Hematopoietic multipotent progenitor cell treated with erythropoietin and hydrocortisone succinate and interleukin-3 and kit ligand, for 4 days (in vitro differentiated cells): ENCODE measurements at regions not wholly inside any gene's neighbourhood (a gene's known extent, or its start where the extent isn't known, plus 50 kb on each side); places are given as distances from the start of the nearest gene placed in this dataset.
A peak's percentile ranks its signal among the peaks of the same experiment; 100 is the strongest.

Experiments used
- DNase-seq: peaks from one replicate; pipeline ENCODE4 v3.0.0-alpha.2; 2015

- no peak for DNase-seq
Measured at GRCh38 chr15:93614386-93615104, 525.5 kb upstream of the RGMA start.

- DNase-seq, result no peak
Measured at GRCh38 chr15:93613386-93613785, 524.4 kb upstream of the RGMA start.

DNA sequence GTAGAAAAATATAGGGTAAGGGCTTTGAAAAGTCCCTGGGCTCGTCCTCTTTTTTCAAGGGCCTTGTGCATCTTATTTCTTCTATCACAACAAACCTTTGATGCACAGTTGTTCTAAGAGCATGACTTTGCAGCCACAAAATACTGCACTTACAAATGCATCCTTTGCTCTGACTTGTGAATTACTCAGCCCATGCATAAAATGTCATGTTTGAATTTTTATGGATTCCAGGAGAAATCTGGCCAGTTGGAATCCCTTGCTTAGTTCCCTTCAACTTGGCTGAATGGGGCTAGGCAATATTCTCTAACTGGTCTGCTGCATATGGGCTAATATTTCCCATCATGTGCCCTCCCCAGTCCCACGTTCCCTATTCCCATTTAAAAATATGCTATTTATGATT, 523.9 kb upstream of the RGMA start:
- no peak for DNase-seq

- no peak for DNase-seq
Measured at GRCh38 chr15:93610944-93611343, 521.9 kb upstream of the RGMA start.

- DNase-seq, result no peak
Measured at GRCh38 chr15:93608643-93609148, 519.7 kb upstream of the RGMA start.

- DNase-seq, result no peak
Measured at GRCh38 chr15:93603550-93603949, 514.5 kb upstream of the RGMA start.

- DNase-seq, result no peak
Measured at GRCh38 chr15:93587059-93587521, 498.1 kb upstream of the RGMA start.

- DNase-seq, result no peak
Measured at GRCh38 chr15:93585012-93585411, 496.0 kb upstream of the RGMA start.

DNA sequence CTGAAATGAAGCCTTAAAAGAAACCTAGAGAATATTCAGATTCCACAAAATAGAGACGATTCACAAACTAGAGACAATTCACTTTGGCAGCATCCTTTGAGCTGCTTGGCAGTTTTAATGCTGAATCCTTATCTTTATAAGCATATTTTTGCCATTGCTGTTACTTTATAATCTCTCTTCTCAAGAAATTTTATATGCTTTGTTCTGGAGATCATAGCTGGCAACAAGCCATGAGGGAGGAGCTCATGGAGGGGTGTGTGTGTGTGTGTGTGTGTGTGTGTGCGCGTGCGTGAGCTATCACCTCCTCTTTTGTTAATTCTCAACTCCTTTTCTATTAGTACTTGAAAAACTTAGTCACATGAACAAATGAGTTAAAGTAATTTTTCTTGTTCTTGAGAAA, 495.0 kb upstream of the RGMA start:
- peak; percentile 15 for DNase-seq

DNA sequence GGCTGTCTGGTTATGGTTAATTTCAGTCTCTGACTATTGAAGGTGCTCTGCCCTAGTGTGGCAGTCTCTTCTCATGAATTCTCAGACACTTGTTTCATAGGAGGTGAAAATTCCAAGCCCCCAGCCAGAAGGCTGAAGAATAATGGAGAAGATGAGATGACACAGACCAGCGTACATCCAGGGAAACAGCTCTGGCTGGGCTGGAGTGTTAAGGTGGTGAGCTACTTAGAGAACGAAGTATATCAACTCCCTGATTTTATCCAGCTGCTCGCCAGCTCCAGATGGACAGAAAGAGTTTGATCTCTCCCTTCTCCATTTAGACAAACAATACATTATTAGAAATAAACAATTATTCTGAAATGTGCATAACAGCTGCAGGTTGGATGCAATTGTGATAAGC, 494.5 kb upstream of the RGMA start:
- DNase-seq, result no peak

- no peak for DNase-seq
Measured at GRCh38 chr15:93570527-93570926, 481.5 kb upstream of the RGMA start.

- no peak for DNase-seq
Measured at GRCh38 chr15:93566762-93567161, 477.8 kb upstream of the RGMA start.

DNA sequence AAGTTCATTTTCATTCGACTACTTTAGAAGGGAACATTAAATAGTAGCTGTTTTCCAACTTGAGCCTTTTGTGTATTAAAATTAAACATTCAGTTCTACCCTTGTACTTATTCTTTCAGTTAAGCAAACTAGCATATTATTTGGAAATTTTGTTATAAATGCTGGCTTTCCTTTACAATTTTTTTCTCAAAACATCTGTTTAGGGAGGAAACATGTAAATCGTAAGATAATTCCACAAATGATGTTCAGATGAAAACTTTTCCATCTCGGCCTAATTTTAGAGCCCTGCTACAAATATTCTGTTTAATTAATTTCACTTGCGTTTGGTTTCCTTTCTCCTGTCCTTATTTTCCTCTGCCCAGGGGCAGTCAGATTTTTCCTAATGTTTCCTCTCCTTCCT, 476.2 kb upstream of the RGMA start:
- DNase-seq, result no peak

DNA sequence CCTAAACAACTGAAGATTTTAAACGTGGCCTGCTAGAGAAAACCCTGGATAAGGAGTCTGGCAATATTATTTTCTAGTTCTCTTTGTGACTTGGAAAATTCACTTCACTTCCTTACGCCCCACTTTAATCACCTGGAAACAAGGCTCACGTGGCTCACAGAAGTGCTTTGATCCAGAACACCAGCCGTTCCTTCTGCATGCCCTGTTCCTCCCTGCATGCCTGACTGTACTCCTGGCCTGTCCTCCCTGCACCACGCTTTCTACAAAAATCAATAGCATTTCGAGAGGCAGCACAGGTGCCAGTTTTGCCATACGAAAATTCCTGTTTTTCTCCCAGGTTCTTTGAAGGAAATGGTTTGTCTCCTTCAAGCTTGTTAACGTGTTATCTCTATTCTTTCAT, 474.2 kb upstream of the RGMA start:
- DNase-seq, result no peak

DNA sequence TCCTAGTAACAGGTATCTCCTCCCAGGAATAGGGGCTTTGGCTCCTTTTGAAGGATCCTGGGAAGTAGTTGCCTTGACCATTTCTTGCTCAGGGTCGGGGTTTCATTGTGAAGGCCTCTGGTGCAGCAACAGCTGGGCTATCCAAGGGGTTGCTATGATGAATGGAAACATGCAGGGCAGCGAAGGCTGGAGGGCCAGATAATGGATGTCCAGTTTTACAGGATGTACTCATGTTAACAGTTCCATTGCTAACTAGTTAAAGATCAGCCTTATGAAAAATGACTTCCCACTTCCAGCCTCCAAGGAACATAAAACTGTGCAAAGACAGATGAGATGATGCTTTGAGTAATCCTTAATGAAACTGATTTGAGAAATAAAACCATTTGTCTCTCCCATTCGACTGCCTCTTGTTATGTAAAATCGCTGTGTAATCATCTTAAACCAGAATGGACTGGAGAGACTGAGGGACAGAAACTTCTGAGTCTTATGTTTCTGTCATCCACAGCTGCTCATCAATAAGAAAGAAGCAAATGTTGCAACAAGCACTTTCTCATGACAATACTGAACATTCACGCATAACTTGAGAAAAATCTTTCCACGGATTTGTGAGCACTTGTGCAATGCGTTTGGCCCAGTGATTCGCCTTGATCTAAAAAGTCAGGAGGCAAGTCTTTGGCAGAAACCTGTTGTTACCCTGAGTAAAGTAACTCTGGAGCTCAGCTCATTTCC, 473.5 kb upstream of the RGMA start:
- DNase-seq, result no peak

GRCh38 chr15:93557696-93558095, 468.7 kb upstream of the RGMA start:
- DNase-seq, result no peak

- no peak for DNase-seq
Measured at GRCh38 chr15:93553167-93553935, 464.3 kb upstream of the RGMA start.

DNA sequence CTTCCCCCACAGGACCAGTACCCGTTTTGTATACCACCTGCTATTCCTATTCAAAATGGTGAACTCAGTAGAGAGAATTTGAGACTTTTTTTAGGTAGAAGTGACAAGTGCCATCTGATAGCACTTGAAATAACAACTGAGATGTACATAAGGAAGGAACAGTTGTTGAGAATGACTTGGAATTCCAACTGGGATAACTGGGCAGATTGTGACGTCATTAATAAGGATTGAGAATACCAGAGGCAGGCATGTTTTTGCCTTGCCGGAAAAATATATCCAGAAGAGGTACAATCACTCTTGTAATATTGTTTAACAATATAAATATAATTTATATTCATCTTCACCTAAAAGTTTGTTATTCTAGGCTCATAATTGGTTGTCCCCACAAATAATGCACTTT, 454.1 kb upstream of the RGMA start:
- DNase-seq, result no peak

DNA sequence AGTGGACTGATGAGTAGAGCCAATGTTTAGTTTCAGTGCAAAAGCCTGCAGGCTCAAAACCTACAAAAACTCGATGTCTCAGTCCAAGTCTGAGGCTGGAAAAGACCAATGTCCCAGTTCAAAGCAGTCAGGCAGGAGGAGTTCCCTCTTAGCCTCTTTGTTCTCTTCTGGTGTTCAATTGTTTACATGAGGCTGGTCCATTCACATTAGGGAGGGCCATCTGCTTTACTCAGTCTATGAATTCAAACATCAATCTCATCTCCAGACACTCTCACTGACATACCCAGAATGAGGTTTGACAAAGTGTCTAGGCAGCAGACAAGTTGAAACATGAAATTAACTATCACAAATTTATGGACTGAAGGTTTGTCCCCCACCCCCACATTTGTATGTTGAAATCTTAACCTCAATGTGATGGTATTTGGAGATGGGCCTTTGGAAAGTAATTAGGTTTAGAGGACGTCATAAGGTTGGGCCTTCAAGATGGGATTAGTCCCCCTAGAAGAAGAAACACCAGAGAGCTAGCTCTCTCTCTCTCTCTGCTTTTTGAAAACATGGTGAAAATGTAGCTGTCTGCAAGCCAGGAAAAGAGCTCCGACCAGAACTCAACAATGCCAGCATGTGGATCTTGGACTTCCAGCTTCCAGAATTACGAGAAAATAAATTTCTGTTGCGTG, 438.5 kb upstream of the RGMA start:
- no peak for DNase-seq

GRCh38 chr15:93524432-93524831, 435.4 kb upstream of the RGMA start:
- DNase-seq, result no peak

GRCh38 chr15:93523481-93523880, 434.5 kb upstream of the RGMA start:
- DNase-seq, result no peak

- no peak for DNase-seq
Measured at GRCh38 chr15:93520206-93520605, 431.2 kb upstream of the RGMA start.

GRCh38 chr15:93519599-93519998, 430.6 kb upstream of the RGMA start:
- DNase-seq, result no peak
